GM12878 (cell line): ENCODE measurements at regions not wholly inside any gene's neighbourhood (a gene's known extent, or its start where the extent isn't known, plus 50 kb on each side); places are given as distances from the start of the nearest gene placed in this dataset.

Experiments used
- ATF2 ChIP-seq: IDR thresholded peaks from 2 replicates; pipeline ENCODE4 v1.6.1; 2012; ENCODE audit warnings: low read length, inconsistent platforms
- ATF3 ChIP-seq: IDR thresholded peaks from 2 replicates; pipeline ENCODE4 v1.6.1; 2011; ENCODE audit warnings: low read depth, mild to moderate bottlenecking, low read length, moderate library complexity, borderline replicate concordance; ENCODE audit errors: extremely low read depth
- CTCF ChIP-seq, 3 experiments: IDR thresholded peaks in 2 of 3; conservative IDR thresholded peaks in 1 of 3; 2 replicates each; pipeline ENCODE4 v1.5.1; 2011; ENCODE audit warnings: low read depth in 3 of 3, low read length in 3 of 3, mild to moderate bottlenecking in 3 of 3, control low read depth in 2 of 3, moderate library complexity in 2 of 3, inconsistent platforms in 1 of 3, mixed read lengths in 1 of 3; ENCODE audit not compliant: control insufficient read depth in 2 of 3, insufficient read depth in 1 of 3; ENCODE audit errors: extremely low read depth in 1 of 3
- E2F4 ChIP-seq: IDR thresholded peaks from 2 replicates; pipeline ENCODE4 v1.6.1; 2012; ENCODE audit warnings: low read depth, low read length, improper control_type of control experiment
- JUND ChIP-seq: IDR thresholded peaks from 2 replicates; pipeline ENCODE4 v1.6.1; 2012; ENCODE audit warnings: low read depth, mild to moderate bottlenecking, low read length, improper control_type of control experiment, moderate library complexity
- POLR2A ChIP-seq: IDR thresholded peaks from 2 replicates; pipeline ENCODE4 v1.6.1; 2011; ENCODE audit warnings: low read depth, mild to moderate bottlenecking, low read length
- POLR2AphosphoS5 ChIP-seq: IDR thresholded peaks from 2 replicates; pipeline ENCODE4 v1.6.1; 2011; ENCODE audit warnings: mild to moderate bottlenecking, low read length, inconsistent platforms
- RB1 ChIP-seq: fragments of 450-650 bp; formaldehyde crosslinking; IDR thresholded peaks from 2 replicates; pipeline ENCODE4 v1.6.1; 2017; ENCODE audit warnings: mild to moderate bottlenecking, borderline replicate concordance
- RFX5 ChIP-seq: IDR thresholded peaks from 2 replicates; pipeline ENCODE4 v1.6.1; 2011; ENCODE audit warnings: low read depth, low read length, improper control_type of control experiment
- SP1 ChIP-seq: IDR thresholded peaks from one replicate; pipeline ENCODE4 v1.6.1; 2011; ENCODE audit warnings: low read depth, low read length
- TARDBP ChIP-seq: IDR thresholded peaks from 2 replicates; pipeline ENCODE4 v1.6.1; 2016; ENCODE audit warnings: borderline replicate concordance
- ZNF274 ChIP-seq: IDR thresholded peaks from one replicate; pipeline ENCODE4 v1.8.0; 2011; ENCODE audit not compliant: insufficient read length, insufficient read depth
- ZNF622 ChIP-seq: fragments of 450-650 bp; IDR thresholded peaks from 2 replicates; pipeline ENCODE4 v1.6.1; 2017; ENCODE audit warnings: mild to moderate bottlenecking, inconsistent platforms

- TF ChIP-seq ATF3 (no peak), SP1 (no peak), TARDBP (no peak), CTCF (IDR thresholded peaks at IDR 0.05 in 2 of 3, conservative IDR thresholded peaks at IDR 0.05 in 1 of 3; ENCODE audit: control insufficient read depth in 2 of 3, extremely low read depth in 1 of 3, insufficient read depth in 1 of 3, low read depth in 3 of 3, low read length in 3 of 3) (no peak), JUND (no peak), ATF2 (no peak), ZNF274 (no peak), POLR2AphosphoS5 (no peak), RB1 (no peak), POLR2A (no peak), ZNF622 (no peak), E2F4 (no peak), RFX5 (no peak)
Measured at GRCh38 chr4:120509222-120509621, 413.3 kb downstream of the PRDM5 start.
